GM21360 (cell line): ENCODE measurements at regions not wholly inside any gene's neighbourhood (a gene's known extent, or its start where the extent isn't known, plus 50 kb on each side); places are given as distances from the start of the nearest gene placed in this dataset.

ENCODE experiments used
- ATAC-seq: cut with Tn5 transposase; IDR thresholded peaks from one replicate; pipeline ENCODE4 v1.9.1; 2021; ENCODE audit warnings: mild to moderate bottlenecking, moderate library complexity; ENCODE audit not compliant: unreplicated experiment

GRCh38 chr3:180282386-180282785 is 245.6 kb upstream of the PEX5L start:
- ATAC-seq: no peak

GRCh38 chr3:180283251-180283650 is 246.5 kb upstream of the PEX5L start:
- no peak for ATAC-seq

- ATAC-seq: no peak
Measured at GRCh38 chr3:180284331-180285110, 247.8 kb upstream of the PEX5L start.

GRCh38 chr3:180287703-180288102 is 251.0 kb upstream of the PEX5L start:
- ATAC-seq: no peak

- ATAC-seq: no peak
Measured at GRCh38 chr3:180288816-180289215, 252.1 kb upstream of the PEX5L start.

GRCh38 chr3:180290300-180290699 is 253.6 kb upstream of the PEX5L start:
- ATAC-seq: no peak

GRCh38 chr3:180294282-180295027 is 257.7 kb upstream of the PEX5L start:
- ATAC-seq: no peak

- ATAC-seq: no peak
Measured at GRCh38 chr3:180295811-180296210, 259.1 kb upstream of the PEX5L start.

GRCh38 chr3:180296971-180297370 is 260.2 kb upstream of the PEX5L start:
- no peak for ATAC-seq

- no peak for ATAC-seq
Measured at GRCh38 chr3:180306155-180306554, 269.4 kb upstream of the PEX5L start.

GRCh38 chr3:180306691-180307090 is 270.0 kb upstream of the PEX5L start:
- ATAC-seq: no peak

- no peak for ATAC-seq
Measured at GRCh38 chr3:180311242-180311641, 274.5 kb upstream of the PEX5L start.

- ATAC-seq: no peak
Measured at GRCh38 chr3:180316321-180316720, 279.6 kb upstream of the PEX5L start.

GRCh38 chr3:180319461-180319860 is 282.5 kb upstream of the TTC14 start:
- no peak for ATAC-seq

GRCh38 chr3:180320631-180321030 is 281.3 kb upstream of the TTC14 start:
- no peak for ATAC-seq

- ATAC-seq: no peak
Measured at GRCh38 chr3:180321534-180321933, 280.4 kb upstream of the TTC14 start.

- ATAC-seq: no peak
Measured at GRCh38 chr3:180322829-180323228, 279.1 kb upstream of the TTC14 start.

GRCh38 chr3:180324791-180325190 is 277.2 kb upstream of the TTC14 start:
- no peak for ATAC-seq

- no peak for ATAC-seq
Measured at GRCh38 chr3:180325533-180325932, 276.4 kb upstream of the TTC14 start.

GRCh38 chr3:180325958-180326357 is 276.0 kb upstream of the TTC14 start:
- ATAC-seq: no peak

- ATAC-seq: peak; percentile 81
Measured at GRCh38 chr3:180329187-180329586, 272.8 kb upstream of the TTC14 start.

GRCh38 chr3:180329847-180330246 is 272.1 kb upstream of the TTC14 start:
- ATAC-seq: no peak
